NOMO-1 (cell line): ENCODE measurements at regions not wholly inside any gene's neighbourhood (a gene's known extent, or its start where the extent isn't known, plus 50 kb on each side); places are given as distances from the start of the nearest gene placed in this dataset.

Experiments
- DNase-seq, 2 experiments: peaks; one replicate each; lab custom pipeline; 2025; ENCODE audit not compliant: unreplicated experiment in 2 of 2; lab: John Stamatoyannopoulos, UW

- DNase-seq = no peak
Measured at GRCh38 chr14:39739796-39740195, 307.6 kb upstream of the FBXO33 start.

DNA sequence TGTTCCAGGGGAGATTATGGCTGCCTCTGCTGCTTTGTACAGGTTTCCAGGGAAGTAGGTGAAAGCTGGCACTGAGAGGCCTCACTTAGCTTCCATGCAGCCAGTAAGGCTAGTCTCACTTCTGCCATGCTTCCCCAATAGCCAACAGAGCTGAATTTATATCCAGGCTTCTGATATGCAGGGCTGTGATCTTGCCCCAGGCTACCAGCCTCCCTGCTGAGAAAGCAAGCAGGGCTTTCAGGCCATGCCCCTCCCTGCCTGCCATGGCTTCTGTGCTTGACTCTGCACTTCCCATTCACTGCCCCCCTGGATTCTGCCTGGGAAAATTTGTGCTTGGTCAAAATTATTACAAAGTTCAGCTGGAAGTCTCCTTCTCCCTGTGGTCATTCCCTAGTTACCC lies 302.1 kb upstream of the FBXO33 start:
- DNase-seq = no peak

GRCh38 chr14:39733741-39734140 lies 301.5 kb upstream of the FBXO33 start:
- no peak for DNase-seq

- DNase-seq = no peak
Measured at GRCh38 chr14:39731912-39732311, 299.7 kb upstream of the FBXO33 start.

DNA sequence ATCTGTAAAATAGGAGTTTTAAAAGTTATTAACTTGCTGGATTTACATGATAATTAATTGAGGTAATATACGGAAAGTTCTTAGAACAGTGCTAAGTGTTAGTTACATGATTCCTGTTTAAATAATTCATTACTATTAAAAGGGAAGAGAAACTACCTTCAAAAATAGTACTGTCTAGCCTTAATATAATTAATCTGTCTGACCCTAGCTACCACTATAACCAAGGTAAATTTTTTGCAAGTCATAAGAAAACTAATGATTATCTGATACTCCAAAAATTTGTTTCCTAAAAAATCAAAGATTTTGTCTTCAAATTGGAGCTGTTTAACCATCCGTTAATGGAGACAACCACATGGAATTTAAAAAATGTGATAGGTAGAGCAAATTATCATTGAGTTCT lies 294.3 kb upstream of the FBXO33 start:
- DNase-seq = no peak

GRCh38 chr14:39722547-39723273 lies 290.5 kb upstream of the FBXO33 start:
- DNase-seq = no peak

DNA sequence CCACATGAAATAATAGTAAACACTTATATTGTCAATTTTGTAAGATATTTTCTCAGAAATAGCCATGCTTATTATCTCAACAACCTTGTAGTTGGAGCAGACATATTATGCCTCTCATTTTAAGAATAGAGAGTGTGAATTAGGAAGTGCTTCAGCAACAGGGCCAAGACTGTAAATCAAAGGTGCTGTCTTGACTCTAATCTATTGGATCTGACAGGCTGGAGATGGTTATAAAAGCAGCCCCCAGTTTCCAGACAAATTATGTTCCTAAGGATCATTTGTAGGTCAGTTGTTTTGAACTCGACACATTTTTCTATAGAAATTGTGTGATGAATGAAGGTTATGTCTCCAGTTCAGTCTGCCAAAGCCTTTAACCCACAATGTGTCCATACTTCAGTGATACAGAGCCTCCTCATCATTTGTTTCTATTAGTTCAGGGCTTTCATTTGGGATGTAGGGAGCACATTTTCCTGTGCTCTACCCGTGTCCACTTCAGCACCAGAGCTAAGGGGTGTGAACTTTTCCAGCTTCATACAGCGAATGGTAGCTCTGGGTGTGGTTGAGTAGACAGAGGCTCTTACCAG lies 284.8 kb upstream of the FBXO33 start:
- DNase-seq = no peak

DNA sequence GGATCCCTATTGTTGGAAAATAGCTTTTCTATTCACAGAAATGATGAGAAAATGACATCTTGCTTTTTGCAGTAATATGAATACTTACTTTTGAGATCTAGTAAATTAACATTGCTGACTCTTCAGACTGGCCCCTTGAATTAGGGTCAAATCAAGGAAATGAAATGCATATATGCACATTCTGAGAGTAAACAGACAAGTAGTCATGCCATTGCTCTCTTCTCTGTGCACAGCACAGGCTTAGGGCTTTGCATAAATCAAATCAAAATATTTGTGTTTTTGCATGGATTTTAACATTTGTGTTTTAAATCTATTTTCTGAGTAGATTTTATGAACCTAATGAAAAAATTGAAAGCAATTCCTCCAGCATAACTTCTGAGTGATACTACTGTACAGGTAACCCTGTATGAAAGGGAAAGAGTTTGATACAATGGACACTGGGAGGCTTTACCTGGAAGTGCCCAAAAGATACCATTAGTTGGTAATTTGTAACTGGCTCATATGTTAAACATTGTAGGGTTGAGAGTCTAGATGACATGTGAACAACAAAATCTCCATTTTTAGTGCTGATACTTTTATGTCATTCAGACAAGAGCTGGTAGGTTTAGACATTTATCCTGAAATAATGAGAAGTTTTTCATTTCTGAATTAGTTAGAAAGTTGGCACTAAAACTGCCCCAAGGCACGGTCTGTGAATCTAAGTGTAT lies 280.2 kb upstream of the FBXO33 start:
- no peak for DNase-seq

GRCh38 chr14:39704594-39704993 lies 272.4 kb upstream of the FBXO33 start:
- no peak for DNase-seq

DNA sequence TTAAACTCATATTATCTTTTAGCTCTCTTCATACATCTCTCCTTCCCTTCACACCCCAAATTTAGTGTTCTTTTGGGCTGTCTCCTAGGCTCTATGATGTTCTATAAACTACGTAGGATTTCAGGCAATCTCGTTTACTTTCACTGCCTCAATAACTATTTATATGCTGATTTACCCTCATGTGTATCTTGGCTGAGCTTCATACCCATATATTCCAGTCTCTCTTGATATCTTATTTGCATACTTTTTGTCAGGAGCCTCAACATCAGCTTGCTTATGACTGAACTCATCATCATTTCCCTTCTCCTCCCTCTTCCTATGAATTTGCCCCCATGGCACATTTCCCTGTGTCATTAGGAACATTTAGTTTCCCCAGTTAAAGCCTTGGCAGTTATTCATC lies 262.1 kb upstream of the FBXO33 start:
- DNase-seq = no peak

DNA sequence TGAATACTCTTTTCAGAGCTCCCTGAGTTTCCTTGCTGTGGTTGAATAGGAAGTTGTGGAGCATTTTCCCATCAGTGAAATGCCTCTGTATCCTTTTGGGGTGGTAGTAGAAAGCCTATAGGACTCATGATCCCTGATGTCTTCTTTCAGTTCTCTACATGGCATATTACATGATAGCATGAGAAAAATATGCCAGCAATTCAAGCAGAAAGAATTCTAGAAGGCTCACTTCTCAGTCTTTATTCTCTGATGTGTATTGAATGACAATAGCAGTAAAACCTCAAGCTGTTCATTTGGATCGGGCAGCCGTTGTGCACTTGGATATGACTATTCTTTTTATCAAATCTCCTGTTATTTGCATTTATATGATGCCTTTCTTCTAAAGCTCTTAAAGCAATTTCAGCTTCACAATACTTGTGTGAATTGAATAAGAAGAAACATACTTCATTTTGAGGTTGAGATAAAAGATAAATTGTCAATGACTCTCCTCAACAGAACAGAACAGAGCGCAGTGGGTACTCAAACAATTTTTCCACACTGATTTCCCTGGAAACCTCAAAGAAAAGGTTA lies 251.5 kb upstream of the FBXO33 start:
- DNase-seq = no peak

GRCh38 chr14:39682582-39682981 lies 250.3 kb upstream of the FBXO33 start:
- DNase-seq = no peak

GRCh38 chr14:39681782-39682399 lies 249.7 kb upstream of the FBXO33 start:
- DNase-seq = no peak

DNA sequence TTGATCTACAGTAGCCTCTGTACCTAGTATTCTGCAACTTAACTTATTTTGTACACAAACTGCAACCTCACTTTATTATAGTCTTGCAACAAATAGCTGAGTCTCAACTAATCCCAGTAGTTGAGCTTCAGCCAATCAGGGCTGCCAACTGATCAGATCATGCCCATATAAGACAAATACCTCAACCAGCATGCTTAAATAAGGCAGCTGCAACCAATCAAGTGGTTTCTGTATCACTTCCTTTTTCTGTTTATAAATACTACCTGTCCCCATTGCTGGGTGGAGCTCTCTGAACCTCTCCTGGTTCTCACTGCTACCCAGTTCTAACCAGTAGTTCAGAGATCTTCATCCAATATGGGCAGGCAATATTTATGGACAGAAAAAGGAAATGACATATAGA lies 248.5 kb upstream of the FBXO33 start:
- DNase-seq = no peak

DNA sequence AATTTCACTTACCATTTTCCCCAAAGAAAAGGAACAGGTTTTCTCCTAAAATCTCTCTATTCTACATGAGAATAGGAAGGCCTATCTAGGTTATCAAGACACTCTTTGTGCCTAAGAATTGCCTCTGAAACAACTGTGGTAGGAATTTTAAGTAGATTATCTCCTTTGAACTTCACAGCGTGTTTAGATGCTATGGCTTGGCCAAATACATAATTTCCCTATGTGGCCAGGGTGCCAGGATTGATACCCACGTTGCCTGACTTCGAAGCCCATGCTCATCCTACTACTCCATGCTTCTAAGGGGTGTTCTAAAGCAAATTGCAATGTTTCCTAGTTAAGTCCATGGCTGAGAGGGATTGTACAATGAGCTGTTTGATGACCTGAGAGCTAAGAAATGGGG lies 241.5 kb upstream of the FBXO33 start:
- no peak for DNase-seq

- DNase-seq = no peak
Measured at GRCh38 chr14:39673270-39673711, 241.1 kb upstream of the FBXO33 start.

DNA sequence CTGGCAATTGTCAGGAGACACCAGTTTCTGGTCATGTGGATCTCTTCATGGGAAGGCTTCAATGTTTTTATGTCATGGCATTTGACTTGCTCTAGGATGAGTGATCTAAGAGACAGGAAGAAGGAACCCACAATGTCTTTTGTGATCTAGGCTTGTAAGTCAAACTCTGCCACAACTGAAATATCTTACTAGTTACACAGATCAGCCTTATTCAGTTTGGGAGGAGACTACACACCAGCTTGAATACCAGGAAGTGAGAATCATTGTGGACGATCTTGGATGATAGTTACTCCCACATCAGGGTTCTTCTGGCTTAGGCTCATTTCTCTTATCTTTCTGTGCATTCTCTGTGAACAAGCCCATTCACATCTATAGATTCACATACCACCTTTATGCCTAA lies 236.2 kb upstream of the FBXO33 start:
- no peak for DNase-seq

- no peak for DNase-seq
Measured at GRCh38 chr14:39666386-39666785, 234.2 kb upstream of the FBXO33 start.

DNA sequence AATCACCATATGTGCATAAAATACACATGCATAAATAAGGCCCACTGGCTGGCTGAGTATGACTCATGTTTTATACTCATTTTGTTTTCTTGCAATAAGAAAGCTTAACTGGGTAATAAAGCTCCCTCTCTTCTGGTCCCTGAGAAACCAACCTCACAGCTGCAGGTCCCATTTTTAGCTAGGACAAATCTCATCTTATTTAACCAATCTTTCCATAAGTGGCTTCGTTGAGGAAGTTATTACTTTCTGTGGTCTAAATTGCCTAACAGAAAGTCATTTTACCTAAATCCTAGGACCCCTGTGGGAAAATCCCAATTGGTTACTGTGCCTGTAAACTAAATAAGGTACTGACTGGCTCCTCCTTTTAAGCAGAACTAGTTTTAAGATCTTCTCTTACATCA lies 232.8 kb upstream of the FBXO33 start:
- DNase-seq = no peak

DNA sequence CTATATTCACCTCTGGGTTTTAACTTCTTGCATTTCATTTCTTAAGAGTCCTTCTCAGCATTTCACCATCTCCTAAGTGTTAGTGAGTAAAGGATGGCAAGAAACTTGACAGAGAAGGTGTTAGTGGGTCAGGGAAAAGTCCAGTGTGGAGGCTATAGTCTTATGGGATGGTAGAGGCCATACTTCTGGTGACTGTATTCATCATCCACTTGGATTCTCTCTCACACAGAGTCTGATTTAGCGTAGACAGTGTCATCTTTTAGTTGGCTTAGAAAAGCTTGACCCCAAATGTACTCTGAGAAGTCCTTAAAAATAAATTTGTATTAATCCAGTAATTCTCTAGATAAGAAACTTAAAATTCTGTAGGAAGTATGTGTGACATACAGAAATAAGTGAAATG lies 232.4 kb upstream of the FBXO33 start:
- no peak for DNase-seq

- no peak for DNase-seq
Measured at GRCh38 chr14:39641224-39641623, 209.0 kb upstream of the FBXO33 start.
